GM19467 (cell line): ENCODE measurements at regions not wholly inside any gene's neighbourhood (a gene's known extent, or its start where the extent isn't known, plus 50 kb on each side); places are given as distances from the start of the nearest gene placed in this dataset.
"Not testable (repeated sequence)": the region's sequence is repeated elsewhere in the genome, so short reads cannot be mapped to it uniquely, and the experiment has no call there.

Source experiments
- ATAC-seq: cut with Tn5 transposase; IDR thresholded peaks from one replicate; pipeline ENCODE4 v1.9.1; 2021; ENCODE audit warnings: mild to moderate bottlenecking, moderate library complexity; ENCODE audit not compliant: unreplicated experiment

DNA sequence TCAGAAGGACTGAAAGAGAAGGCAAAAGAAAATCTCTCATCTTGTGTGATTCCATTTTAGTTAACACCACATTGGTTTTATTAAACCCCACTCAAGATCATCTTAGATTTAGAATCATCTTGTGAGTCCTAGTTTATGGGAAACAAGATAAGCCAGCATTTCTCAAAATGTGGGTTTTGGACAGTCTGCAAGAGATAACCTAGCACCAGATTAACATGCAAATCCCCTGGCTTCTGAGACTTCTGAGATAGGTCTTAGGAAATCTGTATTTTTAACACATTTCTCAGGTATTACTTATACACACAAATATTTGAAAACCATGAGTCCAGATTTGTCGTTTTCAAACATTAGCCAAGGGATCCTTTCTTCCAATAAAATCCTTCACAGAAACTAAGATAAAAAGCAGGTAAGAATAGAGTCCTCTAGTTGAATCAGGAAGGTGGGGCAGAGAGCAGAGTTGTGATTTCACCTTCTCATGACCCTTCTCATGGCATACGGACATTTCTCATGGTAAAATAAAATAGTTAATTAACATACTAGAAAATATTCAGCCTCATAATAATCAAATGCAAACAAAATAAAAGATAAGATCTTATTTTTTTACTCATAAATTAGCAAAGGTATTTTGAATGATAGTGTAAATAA lies 287.2 kb upstream of the FN1 start:
- no peak for ATAC-seq

DNA sequence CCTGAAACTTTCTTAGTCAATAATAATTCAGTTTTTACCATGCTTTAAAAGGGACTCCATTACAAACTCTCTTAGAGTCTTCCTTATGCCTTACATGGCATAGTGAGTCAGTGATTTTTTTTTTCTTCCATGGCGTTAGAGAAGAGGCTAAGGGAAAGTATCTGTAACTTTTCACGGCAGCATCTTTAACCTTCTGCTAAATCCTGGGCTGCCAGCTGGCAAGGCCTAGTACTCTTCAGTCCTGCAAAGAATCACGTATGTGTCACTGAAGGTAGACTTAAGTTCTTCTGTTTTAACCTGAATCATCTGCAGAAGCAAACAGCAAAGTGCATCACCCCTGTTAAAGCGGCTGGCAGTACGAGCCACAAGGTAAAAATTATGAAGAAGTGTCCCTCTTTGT lies 286.3 kb upstream of the FN1 start:
- ATAC-seq: no peak

- not testable (repeated sequence) for ATAC-seq
Observed at GRCh38 chr2:215721515-215721914, 285.6 kb upstream of the FN1 start.

- ATAC-seq: no peak
Observed at GRCh38 chr2:215718890-215719289, 283.0 kb upstream of the FN1 start.

DNA sequence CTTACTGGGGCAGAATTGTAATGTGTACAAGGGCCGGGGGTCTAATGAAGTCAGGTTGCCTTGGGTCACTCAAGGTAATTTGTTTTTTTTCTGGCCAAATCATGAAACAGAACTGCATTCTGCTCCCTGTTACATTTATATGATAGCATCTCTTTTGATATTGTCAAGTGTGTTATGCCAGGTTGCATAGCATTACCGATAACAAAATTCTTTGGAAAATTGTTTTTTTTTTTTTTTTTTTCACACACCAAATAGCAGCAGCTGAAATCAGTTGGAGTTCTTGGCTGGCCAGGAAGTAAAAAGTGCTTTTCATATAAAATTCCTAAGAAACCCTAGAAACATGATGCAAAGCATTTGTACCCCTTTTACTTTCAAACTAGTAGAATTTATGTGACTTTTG lies 282.6 kb upstream of the FN1 start:
- ATAC-seq: no peak

GRCh38 chr2:215717501-215718381 lies 281.9 kb upstream of the FN1 start:
- ATAC-seq: no peak

GRCh38 chr2:215716956-215717355 lies 281.1 kb upstream of the FN1 start:
- no peak for ATAC-seq

DNA sequence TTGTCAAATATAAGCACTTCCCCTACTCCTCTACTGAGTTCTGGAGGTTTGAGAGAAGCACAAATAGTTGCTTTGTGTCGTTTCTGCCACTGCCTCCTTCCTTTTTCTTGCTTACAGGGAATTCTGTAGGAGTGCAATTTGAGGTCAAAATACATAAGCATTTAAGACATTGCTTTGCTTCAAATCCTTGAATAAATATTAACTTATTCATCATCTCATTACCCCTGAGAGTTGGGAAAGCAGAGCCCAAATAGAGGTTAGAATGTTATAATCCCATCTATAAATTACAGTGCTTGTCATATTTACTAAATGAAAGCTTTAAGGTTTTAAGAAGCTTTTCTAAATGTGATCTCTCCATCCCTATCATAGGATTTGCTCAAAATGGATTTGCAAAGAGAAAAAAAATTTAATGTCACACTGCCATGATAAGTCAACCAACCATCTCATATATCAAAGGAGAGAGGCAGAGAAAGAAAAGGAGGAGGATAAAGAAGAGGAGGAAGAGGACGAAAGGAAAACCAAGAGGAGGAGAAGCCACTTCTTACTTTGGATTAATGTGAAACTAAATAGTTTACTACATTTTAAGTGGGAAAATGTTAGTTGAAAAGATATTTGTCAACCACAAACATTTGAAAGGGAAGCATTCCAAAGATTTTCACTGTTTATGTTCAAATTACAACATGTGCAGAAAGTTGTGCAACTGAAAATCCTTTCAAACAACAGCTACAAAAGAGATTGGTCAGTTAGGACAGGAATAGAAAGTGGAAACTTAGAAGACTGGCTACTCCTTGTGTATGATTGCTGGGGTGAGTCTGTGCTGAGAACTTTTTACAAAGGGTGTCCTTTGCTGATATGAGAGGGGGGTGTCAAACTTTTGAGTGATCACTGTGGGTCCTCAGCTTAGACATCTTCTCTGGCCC lies 277.3 kb upstream of the FN1 start:
- no peak for ATAC-seq

DNA sequence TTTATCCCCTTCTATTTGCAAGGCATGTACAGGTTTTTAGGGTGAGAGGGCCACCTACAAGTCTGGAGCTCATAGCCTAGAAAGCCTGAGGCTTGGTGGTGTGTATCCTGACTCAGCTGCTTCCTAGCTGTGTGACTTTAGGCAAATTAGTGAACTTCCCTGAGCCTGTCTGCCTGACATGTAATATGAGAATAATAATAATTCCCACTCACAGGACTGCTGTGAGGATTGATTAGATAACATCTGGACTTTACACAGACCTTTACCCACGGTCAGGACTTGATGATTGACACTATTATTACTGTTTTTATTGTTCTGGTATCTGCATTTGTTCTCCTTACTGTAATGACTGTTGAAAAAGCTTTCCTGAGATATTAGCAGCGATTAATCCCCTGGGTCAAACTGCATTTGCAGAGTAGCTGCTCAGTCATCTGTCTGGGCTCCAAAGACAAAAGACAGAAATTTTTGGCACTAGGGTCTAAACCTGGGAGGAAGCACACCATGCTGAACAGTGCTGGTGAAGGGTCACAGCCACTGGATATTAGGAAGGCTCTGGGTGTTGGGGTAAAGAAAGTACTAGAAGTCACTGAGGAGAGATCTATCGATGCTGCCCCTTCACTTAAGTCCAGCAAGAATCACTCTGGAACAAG lies 276.5 kb upstream of the FN1 start:
- no peak for ATAC-seq

GRCh38 chr2:215711471-215712034 lies 275.7 kb upstream of the FN1 start:
- no peak for ATAC-seq

DNA sequence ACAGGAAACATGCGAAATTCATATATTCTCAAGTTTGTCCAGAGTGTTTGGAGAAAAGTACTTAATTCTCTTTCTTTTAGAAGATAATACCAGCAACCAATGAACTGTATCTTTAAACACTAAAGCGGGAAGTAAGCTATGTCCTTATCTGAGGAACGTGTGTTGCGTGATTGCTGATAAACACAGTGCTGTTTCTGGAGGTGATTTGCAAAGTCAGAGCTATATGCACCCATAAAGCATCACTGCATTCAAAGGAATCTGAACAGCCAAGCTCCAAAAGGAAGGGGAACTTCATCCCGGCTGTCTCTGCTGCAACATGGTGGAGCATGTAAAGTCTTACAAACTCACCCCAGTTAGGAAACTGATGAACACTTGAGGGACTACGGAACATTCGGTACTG lies 271.7 kb upstream of the FN1 start:
- ATAC-seq: no peak

DNA sequence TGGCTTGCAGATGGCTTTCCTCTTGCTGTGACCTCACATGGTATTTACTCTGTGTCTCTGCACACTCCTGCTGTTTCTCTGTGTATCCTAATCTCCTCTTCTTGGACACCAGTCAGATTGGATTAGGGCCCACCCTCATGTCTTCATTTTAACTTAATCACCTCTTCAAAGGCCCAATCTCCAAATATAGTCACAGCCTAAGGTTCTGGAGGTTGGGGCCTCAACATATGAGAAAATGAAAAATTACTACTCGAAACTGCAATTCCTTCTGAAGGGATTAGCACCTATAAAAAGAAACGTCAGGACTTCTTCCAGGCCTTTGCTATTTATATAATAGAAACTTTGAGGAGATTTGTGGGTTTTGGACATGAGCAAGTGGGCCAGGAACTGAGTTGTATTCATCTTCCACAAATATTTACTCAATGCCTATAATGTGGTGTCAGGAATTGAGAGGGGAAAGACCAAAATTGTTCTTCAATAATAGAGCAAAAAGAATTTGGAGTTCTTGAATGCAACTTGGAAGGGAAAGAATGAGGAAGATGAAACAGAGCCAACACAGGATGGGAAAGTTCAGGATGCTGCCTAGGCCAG lies 270.0 kb upstream of the FN1 start:
- ATAC-seq: no peak

DNA sequence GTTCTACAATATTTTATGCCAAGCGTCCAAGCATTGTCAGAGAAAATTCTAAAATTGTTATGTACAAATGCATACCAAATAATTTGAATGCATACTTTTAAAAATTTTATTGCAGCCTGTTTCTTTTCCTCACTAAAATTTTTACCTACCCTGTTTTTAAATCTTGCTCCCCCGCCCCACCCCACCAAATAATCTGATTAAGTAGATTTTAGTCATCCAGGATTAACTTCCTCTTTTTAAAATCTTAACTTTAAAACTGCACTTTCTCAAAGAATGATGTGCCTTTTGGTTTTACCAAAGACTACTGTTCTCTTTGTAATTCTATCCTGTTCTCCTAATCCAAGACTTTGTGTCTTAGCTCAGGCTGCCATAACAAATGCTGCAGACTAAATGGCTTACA lies 269.4 kb upstream of the FN1 start:
- ATAC-seq: no peak

DNA sequence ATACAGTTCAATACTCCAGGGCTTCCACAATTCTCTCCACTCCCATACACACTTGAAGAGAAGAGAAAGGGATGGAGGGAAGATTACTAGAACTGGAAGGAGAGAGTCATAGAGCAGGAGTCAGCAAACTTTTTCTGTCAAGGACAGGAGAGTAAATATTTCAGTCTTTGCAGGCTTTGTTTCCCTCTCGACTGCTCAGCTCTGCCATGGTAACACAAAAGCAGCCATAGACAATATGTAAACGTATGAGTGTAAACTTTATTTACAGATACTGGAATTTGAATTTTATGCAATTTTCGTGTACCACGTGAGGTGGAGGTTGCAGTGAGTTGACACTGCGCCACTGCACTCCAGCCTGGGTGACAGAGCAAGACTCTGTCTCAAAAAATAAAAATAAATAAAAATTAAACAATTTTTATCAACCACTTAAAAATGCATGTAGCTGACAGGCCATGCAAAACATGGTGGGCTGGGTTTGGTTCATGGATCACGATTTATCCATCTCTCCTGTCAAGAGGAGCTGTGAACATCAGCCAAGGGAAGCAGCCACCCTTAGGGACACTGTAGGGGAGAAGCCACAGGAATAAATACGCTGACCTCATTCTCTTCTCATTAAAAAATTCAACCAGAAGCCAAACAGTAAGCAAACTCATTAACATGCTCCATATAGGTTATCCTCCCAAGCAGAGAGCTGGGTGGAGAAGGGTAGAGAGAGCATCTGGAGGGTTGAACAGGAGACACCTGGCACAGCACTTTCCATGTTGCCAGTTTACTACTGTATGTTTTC lies 266.4 kb upstream of the FN1 start:
- ATAC-seq: no peak

- no peak for ATAC-seq
Observed at GRCh38 chr2:215699700-215700538, 264.1 kb upstream of the FN1 start.

DNA sequence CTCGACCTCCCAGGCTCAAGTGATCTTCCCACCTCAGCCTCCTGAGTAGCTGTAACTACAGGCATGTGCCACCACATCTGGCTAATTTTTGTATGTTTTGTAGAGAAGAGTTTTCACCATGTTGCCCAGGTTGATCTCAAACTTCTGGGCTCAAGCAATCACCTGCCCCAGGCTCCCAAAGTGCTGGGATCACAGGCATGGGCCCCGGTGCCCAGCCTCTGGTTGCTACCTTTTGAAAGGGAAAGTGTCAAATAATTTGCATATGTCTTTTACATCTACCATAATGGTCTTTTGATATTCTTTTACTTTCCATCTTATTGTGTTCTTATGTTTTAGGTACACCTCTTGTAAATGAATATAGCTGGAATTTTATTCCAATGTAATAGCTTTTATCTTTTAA lies 263.1 kb upstream of the FN1 start:
- no peak for ATAC-seq

DNA sequence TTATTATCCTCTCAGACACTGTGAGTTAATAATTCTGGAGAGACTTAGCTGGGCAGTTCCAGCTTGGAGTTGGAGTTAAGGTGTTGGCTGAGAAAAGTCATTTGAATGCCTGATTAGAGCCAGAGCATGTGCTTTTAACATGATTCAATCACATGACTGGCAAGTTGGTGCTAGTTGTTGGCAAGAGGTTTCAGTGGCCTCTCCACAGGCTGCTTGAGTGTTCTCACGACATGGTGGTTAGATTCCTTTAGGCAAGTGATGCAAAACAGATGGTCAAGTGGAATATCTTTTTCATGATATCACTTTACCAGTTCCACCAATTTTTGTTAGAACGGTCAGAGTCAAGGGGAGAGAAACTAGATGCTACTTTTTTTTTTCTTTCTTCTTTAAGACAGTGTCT lies 262.7 kb upstream of the FN1 start:
- ATAC-seq: no peak

DNA sequence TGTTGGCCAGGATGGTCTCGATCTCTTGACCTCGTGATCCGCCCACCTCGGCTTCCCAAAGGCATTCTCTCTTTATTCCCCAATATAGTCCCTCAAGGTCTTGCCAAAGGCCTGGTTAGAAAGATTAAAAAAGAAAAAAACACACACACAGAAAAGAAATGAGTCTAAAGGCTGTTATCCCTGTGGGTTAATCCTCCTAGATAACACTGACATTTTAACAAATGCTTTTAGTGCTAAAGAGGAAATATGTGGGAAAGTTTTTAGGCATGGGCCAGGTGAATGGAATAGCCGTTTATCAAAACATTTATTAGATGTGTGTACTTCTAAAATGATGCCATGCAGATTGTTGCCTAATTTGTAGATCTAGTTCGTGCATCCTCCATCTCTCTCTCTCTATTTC lies 261.6 kb upstream of the FN1 start:
- no peak for ATAC-seq

DNA sequence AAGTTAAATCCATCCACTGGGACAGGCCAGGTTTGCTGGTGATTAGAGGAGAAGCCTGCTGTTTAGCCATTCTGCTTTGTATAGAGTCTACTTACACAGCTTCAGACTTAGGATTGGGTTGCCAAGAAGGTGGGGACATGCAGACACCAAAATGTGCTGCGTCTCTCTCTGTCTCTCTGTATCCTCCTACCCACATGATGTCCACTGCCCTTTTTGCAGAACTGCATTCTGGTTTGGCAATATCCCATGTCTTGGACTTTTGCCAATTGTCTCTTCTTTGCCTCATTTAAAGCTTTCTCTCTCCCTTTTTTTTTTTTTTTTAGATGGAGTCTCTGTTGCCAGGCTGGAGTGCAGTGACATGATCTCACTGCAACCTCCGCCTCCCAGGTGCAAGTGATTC lies 261.1 kb upstream of the FN1 start:
- ATAC-seq: no peak
